Testis (tissue), 2 donors: ENCODE measurements at regions not wholly inside any gene's neighbourhood (a gene's known extent, or its start where the extent isn't known, plus 50 kb on each side); places are given as distances from the start of the nearest gene placed in this dataset.

Experiments used
- POLR2A ChIP-seq: fragments of 450-650 bp; IDR thresholded peaks from one replicate; pipeline ENCODE4 v1.6.1; 2017; ENCODE audit warnings: antibody characterized with exemption, mild to moderate bottlenecking, moderate library complexity
- TF ChIP-seq, protein P1 (sequence below), 3 experiments: fragments of 450-650 bp in 2 of 3; fragments of 200-600 bp in 1 of 3; sonication (generic) in 1 of 3; IDR thresholded peaks; one replicate each; pipeline ENCODE4 v1.5.1; 2016 to 2019; ENCODE audit warnings: antibody characterized with exemption in 3 of 3, mild to moderate bottlenecking in 2 of 3, moderate library complexity in 1 of 3

DNA sequence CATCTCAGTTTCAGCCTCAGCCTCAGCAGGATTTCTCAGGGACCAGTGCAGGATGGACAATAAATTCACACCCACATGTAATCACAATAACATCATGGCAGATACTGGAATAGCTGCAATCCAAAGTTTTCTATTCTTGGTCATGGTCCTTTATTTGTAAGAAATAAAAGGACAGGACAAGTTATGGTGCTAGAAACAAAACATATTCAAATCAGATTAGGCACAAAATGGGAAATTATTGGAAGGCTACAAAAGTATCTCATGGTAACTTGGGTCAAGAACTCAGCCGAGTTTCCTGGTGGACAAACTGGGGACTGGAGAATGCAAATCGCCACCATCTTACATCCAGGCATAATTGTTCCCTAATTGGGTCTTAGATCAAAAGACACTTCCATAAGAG, 1768.2 kb upstream of the WWC1 start:
- TF ChIP-seq, protein P1, sequence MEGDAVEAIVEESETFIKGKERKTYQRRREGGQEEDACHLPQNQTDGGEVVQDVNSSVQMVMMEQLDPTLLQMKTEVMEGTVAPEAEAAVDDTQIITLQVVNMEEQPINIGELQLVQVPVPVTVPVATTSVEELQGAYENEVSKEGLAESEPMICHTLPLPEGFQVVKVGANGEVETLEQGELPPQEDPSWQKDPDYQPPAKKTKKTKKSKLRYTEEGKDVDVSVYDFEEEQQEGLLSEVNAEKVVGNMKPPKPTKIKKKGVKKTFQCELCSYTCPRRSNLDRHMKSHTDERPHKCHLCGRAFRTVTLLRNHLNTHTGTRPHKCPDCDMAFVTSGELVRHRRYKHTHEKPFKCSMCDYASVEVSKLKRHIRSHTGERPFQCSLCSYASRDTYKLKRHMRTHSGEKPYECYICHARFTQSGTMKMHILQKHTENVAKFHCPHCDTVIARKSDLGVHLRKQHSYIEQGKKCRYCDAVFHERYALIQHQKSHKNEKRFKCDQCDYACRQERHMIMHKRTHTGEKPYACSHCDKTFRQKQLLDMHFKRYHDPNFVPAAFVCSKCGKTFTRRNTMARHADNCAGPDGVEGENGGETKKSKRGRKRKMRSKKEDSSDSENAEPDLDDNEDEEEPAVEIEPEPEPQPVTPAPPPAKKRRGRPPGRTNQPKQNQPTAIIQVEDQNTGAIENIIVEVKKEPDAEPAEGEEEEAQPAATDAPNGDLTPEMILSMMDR (IDR thresholded peaks at IDR 0.05), result no peak
- no peak for TF ChIP-seq POLR2A
